ENCODE measurements at regions not wholly inside any gene's neighbourhood (a gene's known extent, or its start where the extent isn't known, plus 50 kb on each side); places are given as distances from the start of the nearest gene placed in this dataset.

GRCh38 chr16:66289051-66289680 lies 77.3 kb upstream of the CDH5 start:
- Histone ChIP-seq H3K27ac (replicated peaks) (no peak overlapping the region), H3K4me3 (replicated peaks; ENCODE audit: insufficient read depth, low read length) (no peak overlapping the region), H3K27me3 (ENCODE audit: insufficient read depth, poor library complexity, severe bottlenecking) (no peaks in the 10 kb centered on the region)
- DNase-seq (ENCODE audit: low read depth in 1 of 2, low spot score in 1 of 2) = no peak
- no peak for TF ChIP-seq REST (IDR thresholded peaks at IDR 0.05; ENCODE audit: insufficient replicate concordance, low read depth)
- TF ChIP-seq CTCF (IDR thresholded peaks at IDR 0.05; ENCODE audit: insufficient read depth, low read length) = no peak
- no peak for TF ChIP-seq POLR2AphosphoS5 (IDR thresholded peaks at IDR 0.05; ENCODE audit: low read depth)
- no peak for TF ChIP-seq SPI1 (IDR thresholded peaks at IDR 0.05; ENCODE audit: borderline replicate concordance, low read depth)
- TF ChIP-seq GABPA (IDR thresholded peaks at IDR 0.05; ENCODE audit: low read depth) = no peak

GRCh38 chr16:66287926-66288325 lies 78.6 kb upstream of the CDH5 start:
- Histone ChIP-seq H3K27me3 (ENCODE audit: insufficient read depth, poor library complexity, severe bottlenecking) (no peaks in the 10 kb centered on the region), H3K4me3 (replicated peaks; ENCODE audit: insufficient read depth, low read length) (no peak overlapping the region), H3K27ac (replicated peaks) (no peak overlapping the region)
- no peak for DNase-seq (ENCODE audit: low read depth in 1 of 2, low spot score in 1 of 2)
- TF ChIP-seq GABPA (IDR thresholded peaks at IDR 0.05; ENCODE audit: low read depth) (no peak), POLR2AphosphoS5 (IDR thresholded peaks at IDR 0.05; ENCODE audit: low read depth) (no peak), CTCF (IDR thresholded peaks at IDR 0.05; ENCODE audit: insufficient read depth, low read length) (no peak), SPI1 (IDR thresholded peaks at IDR 0.05; ENCODE audit: borderline replicate concordance, low read depth) (no peak), REST (IDR thresholded peaks at IDR 0.05; ENCODE audit: insufficient replicate concordance, low read depth) (no peak)

GRCh38 chr16:66287416-66287815 lies 79.1 kb upstream of the CDH5 start:
- TF ChIP-seq SPI1 (IDR thresholded peaks at IDR 0.05; ENCODE audit: borderline replicate concordance, low read depth) = no peak
- TF ChIP-seq GABPA (IDR thresholded peaks at IDR 0.05; ENCODE audit: low read depth) = no peak
- no peak for TF ChIP-seq CTCF (IDR thresholded peaks at IDR 0.05; ENCODE audit: insufficient read depth, low read length)
- no peak for TF ChIP-seq REST (IDR thresholded peaks at IDR 0.05; ENCODE audit: insufficient replicate concordance, low read depth)
- no peak for TF ChIP-seq POLR2AphosphoS5 (IDR thresholded peaks at IDR 0.05; ENCODE audit: low read depth)
- no peak overlapping the region for H3K27ac ChIP-seq (replicated peaks)
- DNase-seq (ENCODE audit: low read depth in 1 of 2, low spot score in 1 of 2) = no peak
- H3K4me3 ChIP-seq (replicated peaks; ENCODE audit: insufficient read depth, low read length) = no peak overlapping the region
- no peaks in the 10 kb centered on the region for H3K27me3 ChIP-seq (ENCODE audit: insufficient read depth, poor library complexity, severe bottlenecking)
